ENCODE measurements at regions not wholly inside any gene's neighbourhood (a gene's known extent, or its start where the extent isn't known, plus 50 kb on each side); places are given as distances from the start of the nearest gene placed in this dataset.

GRCh38 chr4:31427691-31428090 is 707.5 kb downstream of the PCDH7 start:
- TF ChIP-seq CTCF (IDR thresholded peaks at IDR 0.05), result no peak
- TF ChIP-seq POLR2A (IDR thresholded peaks at IDR 0.05; ENCODE audit: low read depth), result no peak
- TF ChIP-seq EP300 (IDR thresholded peaks at IDR 0.05), result no peak
